ENCODE measurements at regions not wholly inside any gene's neighbourhood (a gene's known extent, or its start where the extent isn't known, plus 50 kb on each side); places are given as distances from the start of the nearest gene placed in this dataset.

DNA sequence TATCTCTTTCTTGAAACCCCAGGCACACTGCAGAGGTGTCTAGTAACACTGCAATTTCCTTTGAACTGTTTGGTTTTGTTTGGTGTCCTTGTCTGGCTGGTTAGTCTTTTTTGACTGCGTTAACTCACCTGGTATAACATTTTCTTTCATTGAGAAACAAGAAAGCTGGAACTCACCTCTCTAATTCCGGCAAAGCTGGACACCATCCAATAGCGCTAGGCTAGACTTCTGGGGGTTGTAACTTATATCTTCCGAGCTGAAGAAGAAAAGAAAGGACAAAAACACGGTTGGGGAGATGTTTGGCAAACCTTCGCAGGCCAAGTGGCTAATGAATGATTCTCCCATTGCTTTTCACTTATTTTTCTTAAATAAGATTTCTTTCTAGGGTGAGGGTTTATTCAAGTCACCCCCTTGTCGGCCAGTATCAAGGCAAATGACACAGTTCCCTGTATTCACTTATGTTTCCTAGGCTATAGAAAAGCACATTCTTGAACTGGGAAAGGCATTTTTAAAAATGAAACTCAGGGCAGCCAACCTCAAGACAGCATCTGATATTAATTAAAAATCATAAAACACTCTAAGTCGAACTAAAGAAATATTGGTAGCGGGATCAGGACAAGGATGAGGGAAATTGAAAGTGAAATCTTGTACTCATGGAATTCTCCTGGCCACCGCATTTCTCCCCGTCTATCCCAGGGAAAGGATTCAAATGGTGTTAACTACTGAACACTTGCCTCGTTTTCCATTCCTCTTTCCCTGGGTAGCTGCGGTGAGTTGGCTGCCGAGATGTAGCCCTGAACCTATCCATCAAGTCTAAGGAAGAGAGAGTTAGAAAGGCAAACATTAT is 95.9 kb upstream of the ZFHX3 start:
- Histone ChIP-seq H3K36me3 (replicated peaks) (no peaks in the 10 kb centered on the region), H3K27ac (no peak overlapping the region), H3K4me3 (ENCODE audit: low read depth, low read length) (peak overlapping the region; percentile 41), H3K27me3 (replicated peaks) (no peaks in the 10 kb centered on the region)
- no peak for DNase-seq
- in situ Hi-C loops (cut with HindIII; ENCODE audit: low pct_ligation_motif_present, low sequenced_read_pairs), result no loop called here
- TF ChIP-seq, protein P1, sequence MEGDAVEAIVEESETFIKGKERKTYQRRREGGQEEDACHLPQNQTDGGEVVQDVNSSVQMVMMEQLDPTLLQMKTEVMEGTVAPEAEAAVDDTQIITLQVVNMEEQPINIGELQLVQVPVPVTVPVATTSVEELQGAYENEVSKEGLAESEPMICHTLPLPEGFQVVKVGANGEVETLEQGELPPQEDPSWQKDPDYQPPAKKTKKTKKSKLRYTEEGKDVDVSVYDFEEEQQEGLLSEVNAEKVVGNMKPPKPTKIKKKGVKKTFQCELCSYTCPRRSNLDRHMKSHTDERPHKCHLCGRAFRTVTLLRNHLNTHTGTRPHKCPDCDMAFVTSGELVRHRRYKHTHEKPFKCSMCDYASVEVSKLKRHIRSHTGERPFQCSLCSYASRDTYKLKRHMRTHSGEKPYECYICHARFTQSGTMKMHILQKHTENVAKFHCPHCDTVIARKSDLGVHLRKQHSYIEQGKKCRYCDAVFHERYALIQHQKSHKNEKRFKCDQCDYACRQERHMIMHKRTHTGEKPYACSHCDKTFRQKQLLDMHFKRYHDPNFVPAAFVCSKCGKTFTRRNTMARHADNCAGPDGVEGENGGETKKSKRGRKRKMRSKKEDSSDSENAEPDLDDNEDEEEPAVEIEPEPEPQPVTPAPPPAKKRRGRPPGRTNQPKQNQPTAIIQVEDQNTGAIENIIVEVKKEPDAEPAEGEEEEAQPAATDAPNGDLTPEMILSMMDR (IDR thresholded peaks at IDR 0.05; ENCODE audit: low read depth, low read length, missing control alignments), result no peak

DNA sequence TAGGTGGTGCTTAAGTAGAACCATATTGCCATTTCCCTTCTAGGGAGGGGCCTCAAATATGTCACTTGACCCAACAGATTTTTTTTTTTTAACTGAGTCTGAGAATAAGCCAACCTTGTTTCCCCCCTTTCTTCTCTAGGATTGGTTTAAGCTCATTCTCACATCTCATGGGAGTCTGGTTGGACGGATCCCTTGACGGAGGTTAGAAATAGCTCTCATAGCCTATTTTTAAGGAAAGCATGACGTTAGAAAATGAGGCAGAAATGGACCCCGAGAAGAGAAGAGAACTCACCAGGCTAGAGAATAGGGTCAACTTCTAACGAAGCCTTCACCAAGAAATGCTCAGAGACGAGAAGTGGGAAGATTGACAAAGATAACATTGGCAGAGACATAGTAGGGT is 95.1 kb upstream of the ZFHX3 start:
- in situ Hi-C loops (cut with HindIII; ENCODE audit: low pct_ligation_motif_present, low sequenced_read_pairs), result no loop called here
- Histone ChIP-seq H3K36me3 (replicated peaks) (no peaks in the 10 kb centered on the region), H3K27ac (no peak overlapping the region), H3K4me3 (ENCODE audit: low read depth, low read length) (peak overlapping the region; percentile 41), H3K27me3 (replicated peaks) (no peaks in the 10 kb centered on the region)
- TF ChIP-seq, protein P1 (IDR thresholded peaks at IDR 0.05; ENCODE audit: low read depth, low read length, missing control alignments), result no peak
- no peak for DNase-seq

DNA sequence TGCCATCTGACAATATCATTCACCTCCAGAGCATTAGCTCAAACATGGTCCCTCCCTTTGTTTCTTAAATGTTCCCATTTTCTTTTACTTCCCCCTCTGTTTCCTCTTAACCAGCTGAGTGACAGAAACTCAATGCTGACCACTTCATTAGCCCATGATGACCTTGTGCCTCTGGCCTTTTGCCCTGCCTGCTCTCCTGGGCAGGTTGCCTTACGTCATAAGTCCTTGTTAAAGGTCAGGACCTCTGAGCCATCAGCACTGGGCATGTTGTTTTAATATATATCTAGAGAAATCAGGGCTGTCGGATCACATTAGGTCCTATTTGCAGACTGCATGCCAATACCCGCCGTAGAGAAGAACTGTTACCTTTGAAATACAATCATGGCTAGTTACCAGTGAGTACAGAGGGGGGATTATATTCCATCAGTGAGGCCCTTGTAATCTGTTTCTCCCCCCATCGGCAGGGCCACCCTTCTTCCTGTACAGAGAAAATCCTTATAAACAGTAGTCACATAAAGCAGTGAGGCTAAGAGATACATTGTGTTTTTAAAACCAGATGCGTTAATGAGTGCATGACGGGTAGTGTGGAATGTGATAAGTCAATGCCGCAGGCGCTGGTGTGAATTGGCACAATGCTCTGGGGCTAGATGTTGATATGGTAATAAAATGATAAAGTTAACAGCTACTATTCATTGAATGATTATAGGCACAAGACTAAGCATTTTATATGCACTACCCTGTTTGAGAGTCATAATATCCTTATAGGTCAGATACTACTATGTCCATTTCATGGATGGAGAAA is 94.3 kb upstream of the ZFHX3 start:
- in situ Hi-C loops (cut with HindIII; ENCODE audit: low pct_ligation_motif_present, low sequenced_read_pairs), result no loop called here
- TF ChIP-seq, protein P1 (IDR thresholded peaks at IDR 0.05; ENCODE audit: low read depth, low read length, missing control alignments), result no peak

DNA sequence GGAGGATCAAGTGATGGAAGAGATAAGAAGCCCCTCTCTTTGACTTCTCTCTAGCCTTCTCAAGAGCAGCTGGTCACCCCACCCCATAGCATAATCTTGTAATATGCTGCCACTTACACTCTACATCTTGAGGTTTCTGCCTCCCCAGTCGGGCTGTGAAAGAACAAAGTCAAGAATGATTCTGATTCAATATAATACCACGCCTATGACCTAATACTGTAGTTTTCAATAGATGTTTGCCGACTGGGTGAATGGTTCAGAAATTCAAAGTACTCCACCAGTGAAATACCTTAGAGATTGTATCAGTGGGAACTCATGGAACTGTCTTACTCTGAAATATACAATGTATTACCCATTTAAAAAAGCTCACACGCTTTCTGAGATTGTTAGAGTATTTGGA is 93.0 kb upstream of the ZFHX3 start:
- Histone ChIP-seq H3K27me3 (replicated peaks) (no peaks in the 10 kb centered on the region), H3K36me3 (replicated peaks) (no peaks in the 10 kb centered on the region), H3K27ac (no peak overlapping the region), H3K4me3 (ENCODE audit: low read depth, low read length) (no peak overlapping the region)
- no peak for DNase-seq
- TF ChIP-seq, protein P1 (IDR thresholded peaks at IDR 0.05; ENCODE audit: low read depth, low read length, missing control alignments), result no peak
- in situ Hi-C loops (cut with HindIII; ENCODE audit: low pct_ligation_motif_present, low sequenced_read_pairs), result no loop called here

More for the DNA sequence above, 94.3 kb upstream of the ZFHX3 start:
- DNase-seq, result no peak
- Histone ChIP-seq H3K27me3 (replicated peaks) (no peaks in the 10 kb centered on the region), H3K4me3 (ENCODE audit: low read depth, low read length) (no peak overlapping the region), H3K36me3 (replicated peaks) (no peaks in the 10 kb centered on the region), H3K27ac (no peak overlapping the region)

DNA sequence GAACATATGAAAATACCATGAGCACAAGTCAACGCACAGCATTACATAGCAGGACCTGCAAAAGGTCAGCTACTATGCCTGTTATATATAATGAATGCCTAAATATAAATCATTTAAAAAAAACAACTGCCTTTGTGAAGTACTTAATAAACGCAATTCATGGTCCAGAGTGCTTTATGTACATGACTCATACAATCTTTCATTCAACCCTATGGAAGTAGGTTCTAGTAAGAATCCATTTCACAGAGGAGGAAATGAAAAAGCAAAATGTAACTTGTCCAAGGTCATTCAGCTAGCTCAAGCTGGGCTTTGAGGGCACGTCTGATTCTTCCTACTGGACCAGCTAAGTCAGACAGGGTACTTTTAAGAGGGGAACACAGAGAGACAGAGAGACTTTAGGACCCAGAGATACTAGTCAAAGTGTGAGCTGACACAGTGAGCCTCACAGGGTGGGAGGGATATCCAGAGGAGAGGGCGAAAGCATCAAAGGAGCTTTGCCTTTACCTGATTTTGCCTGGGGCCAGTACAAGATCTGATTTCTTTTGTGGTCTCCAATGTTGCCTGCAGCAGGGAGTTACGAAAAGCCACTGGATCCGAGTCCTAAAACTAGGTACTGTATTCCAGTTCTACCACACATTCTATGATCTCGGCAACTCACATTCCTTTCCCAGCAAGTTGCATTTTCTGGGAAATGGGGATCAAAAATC is 83.4 kb upstream of the ZFHX3 start:
- no peak for DNase-seq

More for the DNA sequence above, 83.4 kb upstream of the ZFHX3 start:
- TF ChIP-seq, protein P1 (IDR thresholded peaks at IDR 0.05; ENCODE audit: low read depth, low read length, missing control alignments), result no peak
- no peaks in the 10 kb centered on the region for H3K27me3 ChIP-seq (replicated peaks)
- in situ Hi-C loops (cut with HindIII; ENCODE audit: low pct_ligation_motif_present, low sequenced_read_pairs), result no loop called here
- H3K36me3 ChIP-seq (replicated peaks), result no peaks in the 10 kb centered on the region
- H3K27ac ChIP-seq, result no peak overlapping the region
- no peak overlapping the region for H3K4me3 ChIP-seq (ENCODE audit: low read depth, low read length)
